HCT116 (cell line): ENCODE measurements at regions not wholly inside any gene's neighbourhood (a gene's known extent, or its start where the extent isn't known, plus 50 kb on each side); places are given as distances from the start of the nearest gene placed in this dataset.

ENCODE experiments used
- ATAC-seq: fragments of 200-7000 bp; cut with Tn5 transposase; 2 replicates; pipeline ENCODE4 v1.9.1; 2020; ENCODE audit warnings: mild to moderate bottlenecking, moderate library complexity
- BruUV-seq: library from RNA; stranded (reverse); fragments of 400-500 nt; replicated peaks from 2 replicates; lab custom pipeline; 2021; lab: Mats Ljungman, UMichigan
- CTCF ChIA-PET: fragments of 300-600 bp; sonication (Branson Sonifier 250); formaldehyde crosslinking; loops from one replicate; lab custom pipeline; 2021; ENCODE audit warnings: antibody characterized with exemption; lab: Charles Lee
- POLR2A ChIA-PET: fragments of 300-600, 350-600 bp; sonication (Branson Sonifier 250); formaldehyde crosslinking; loops from one replicate; lab custom pipeline; 2021; ENCODE audit warnings: antibody characterized with exemption; lab: Charles Lee
- RAD21 ChIA-PET, 2 experiments: fragments of 300-600 bp; sonication (Branson Sonifier 250); formaldehyde crosslinking; loops; one replicate each; lab custom pipeline; 2023; ENCODE audit warnings: low total read pairs in 2 of 2; ENCODE audit not compliant: uncharacterized antibody in 2 of 2, unreplicated experiment in 2 of 2, low non-redundant PET in 1 of 2; lab: Charles Lee
- DNase-seq: peaks from one replicate; pipeline ENCODE4 v3.0.0-alpha.2; 2010; ENCODE audit warnings: low read depth, low spot score
- H2AFZ ChIP-seq: fragments of 200-600 bp; shearing (Covaris generic), sonication (generic); 2 replicates; pipeline ENCODE4 v1.6.1; 2017; ENCODE audit warnings: low read depth, mixed run types, mixed read lengths, antibody characterized with exemption, low read length; ENCODE audit not compliant: poor library complexity, severe bottlenecking
- H3K27ac ChIP-seq: 2 replicates; pipeline ENCODE4 v1.5.1; 2012; ENCODE audit warnings: low read depth, low read length
- H3K27me3 ChIP-seq: fragments of 200-600 bp; sonication (generic); 2 replicates; pipeline ENCODE4 v1.6.1; 2016; ENCODE audit warnings: mixed run types, low read length, mixed read lengths; ENCODE audit not compliant: insufficient read depth
- H3K36me3 ChIP-seq, 2 experiments: fragments of 200-500 bp in 1 of 2; fragments of 200-600 bp in 1 of 2; sonication (Bioruptor generic) in 1 of 2; sonication (generic) in 1 of 2; 2 replicates each; pipeline versions ENCODE4 v1.5.1 to v1.6.1; 2014 to 2016; ENCODE audit warnings: low read length in 2 of 2, inconsistent platforms in 1 of 2, mixed read lengths in 1 of 2, mixed run types in 1 of 2; ENCODE audit not compliant: insufficient read depth in 2 of 2, control insufficient read depth in 1 of 2
- H3K4me1 ChIP-seq, 2 experiments: fragments of 200-600 bp in 1 of 2; sonication (generic) in 1 of 2; 2 replicates each; pipeline versions ENCODE4 v1.5.1 to v1.6.1; 2012 to 2017; ENCODE audit warnings: low read length in 2 of 2, inconsistent platforms in 1 of 2, mild to moderate bottlenecking in 1 of 2, mixed read lengths in 1 of 2, mixed run types in 1 of 2, moderate library complexity in 1 of 2; ENCODE audit not compliant: insufficient read depth in 2 of 2, control insufficient read depth in 1 of 2
- H3K4me2 ChIP-seq: fragments of 200-600 bp; sonication (generic); 2 replicates; pipeline ENCODE4 v1.6.1; 2017; ENCODE audit warnings: mixed run types, low read length, mixed read lengths
- H3K4me3 ChIP-seq, 2 experiments: fragments of 200-600 bp in 1 of 2; sonication (generic) in 1 of 2; replicated peaks in 1 of 2; 2 replicates each; pipeline ENCODE4 v1.5.1; 2011 to 2016; ENCODE audit warnings: low read length in 2 of 2, control low read depth in 1 of 2, low read depth in 1 of 2, mild to moderate bottlenecking in 1 of 2, mixed read lengths in 1 of 2, mixed run types in 1 of 2
- H3K79me2 ChIP-seq: fragments of 200-600 bp; sonication (generic); 2 replicates; pipeline ENCODE4 v1.6.1; 2017; ENCODE audit warnings: mild to moderate bottlenecking, mixed run types, low read length, moderate library complexity, mixed read lengths; ENCODE audit not compliant: insufficient read depth
- H3K9ac ChIP-seq: fragments of 200-600 bp; sonication (generic); 2 replicates; pipeline ENCODE4 v1.6.1; 2016; ENCODE audit warnings: low read length, mixed read lengths
- H3K9me2 ChIP-seq: fragments of 200-600 bp; sonication (generic), shearing (Covaris generic); 2 replicates; pipeline ENCODE4 v1.6.1; 2017; ENCODE audit warnings: mixed run types, mild to moderate bottlenecking, moderate library complexity; ENCODE audit not compliant: insufficient read depth
- H3K9me3 ChIP-seq, 2 experiments: fragments of 200-500 bp in 1 of 2; fragments of 200-600 bp in 1 of 2; sonication (Bioruptor generic) in 1 of 2; sonication (generic) in 1 of 2; 2 replicates each; pipeline ENCODE4 v1.6.1; 2014 to 2017; ENCODE audit warnings: low read length in 2 of 2, mixed read lengths in 2 of 2, inconsistent platforms in 1 of 2, low read depth in 1 of 2, mild to moderate bottlenecking in 1 of 2, mixed run types in 1 of 2, moderate library complexity in 1 of 2; ENCODE audit not compliant: control insufficient read depth in 1 of 2, insufficient read depth in 1 of 2
- H4K20me1 ChIP-seq: fragments of 200-600 bp; sonication (generic), shearing (Covaris generic); 2 replicates; pipeline ENCODE4 v1.6.1; 2017; ENCODE audit warnings: mixed run types, mild to moderate bottlenecking, moderate library complexity; ENCODE audit not compliant: insufficient read depth
- CEBPB ChIP-seq: IDR thresholded peaks from 2 replicates; pipeline ENCODE4 v1.6.1; 2012; ENCODE audit warnings: low read depth
- ELF1 ChIP-seq: IDR thresholded peaks from 2 replicates; pipeline ENCODE4 v1.6.1; 2012; ENCODE audit warnings: low read depth, borderline replicate concordance
- EZH2 ChIP-seq: fragments of 200-600 bp; sonication (generic); IDR thresholded peaks from 2 replicates; pipeline ENCODE4 v1.6.1; 2017; ENCODE audit warnings: antibody characterized with exemption, mixed run types
- EZH2phosphoT487 ChIP-seq: fragments of 200-600 bp; IDR thresholded peaks from 2 replicates; pipeline ENCODE4 v1.6.1; 2018; ENCODE audit warnings: antibody characterized with exemption, borderline replicate concordance
- FOSL1 ChIP-seq: IDR thresholded peaks from 2 replicates; pipeline ENCODE4 v1.6.1; 2012; ENCODE audit warnings: low read depth
- JUND ChIP-seq: IDR thresholded peaks from 2 replicates; pipeline ENCODE4 v1.6.1; 2012
- MAX ChIP-seq: IDR thresholded peaks from 2 replicates; pipeline ENCODE4 v1.6.1; 2012
- RAD21 ChIP-seq: IDR thresholded peaks from 2 replicates; pipeline ENCODE4 v1.6.1; 2012; ENCODE audit warnings: low read depth, mild to moderate bottlenecking
- REST ChIP-seq: IDR thresholded peaks from 2 replicates; pipeline ENCODE4 v1.6.1; 2012; ENCODE audit warnings: low read depth
- SP1 ChIP-seq: IDR thresholded peaks from 2 replicates; pipeline ENCODE4 v1.6.1; 2012; ENCODE audit warnings: low read depth
- TCF7L2 ChIP-seq: IDR thresholded peaks from 2 replicates; pipeline ENCODE4 v1.7.0; 2011; ENCODE audit warnings: borderline replicate concordance, inconsistent platforms; ENCODE audit not compliant: insufficient read depth, insufficient read length; ENCODE audit errors: extremely low read depth
- YY1 ChIP-seq: IDR thresholded peaks from 2 replicates; pipeline ENCODE4 v1.6.1; 2011; ENCODE audit warnings: low read length, low read depth, moderate library complexity, mild to moderate bottlenecking; ENCODE audit not compliant: insufficient replicate concordance; ENCODE audit errors: extremely low read depth
- ZBTB33 ChIP-seq: IDR thresholded peaks from 2 replicates; pipeline ENCODE4 v1.6.1; 2011; ENCODE audit warnings: mild to moderate bottlenecking, low read length, moderate library complexity; ENCODE audit not compliant: insufficient replicate concordance; ENCODE audit errors: extremely low read depth
- ZFX ChIP-seq: fragments of 450-650 bp; IDR thresholded peaks from 2 replicates; pipeline ENCODE4 v1.6.1; 2017
- ZNF274 ChIP-seq: fragments of 200-500 bp; sonication (Bioruptor generic); IDR thresholded peaks from 2 replicates; pipeline ENCODE4 v1.6.1; 2014; ENCODE audit warnings: mild to moderate bottlenecking, low read depth, low read length, inconsistent platforms
- intact Hi-C: fragments of 100-400 bp; cut with micrococcal nuclease; formaldehyde crosslinking; loops from 2 replicates; pipeline ENCODE4 v1.10.0; 2022

- ATAC-seq = no peak
- no TSS peak for BruUV-seq
- no peak overlapping the region for H3K9ac ChIP-seq
- DNase-seq = no peak
- no peak overlapping the region for H3K4me3 ChIP-seq
- ChIA-PET RAD21 (no interaction called here), POLR2A (no interaction called here), CTCF (no interaction called here)
- H3K9me3 ChIP-seq = no peaks in the 10 kb centered on the region
- no peak overlapping the region for H3K27ac ChIP-seq
- no peak for TF ChIP-seq RAD21
- no peak for TF ChIP-seq MAX
- no peak for TF ChIP-seq TCF7L2
- no peak for TF ChIP-seq CEBPB
- no peak for TF ChIP-seq SP1
- TF ChIP-seq EZH2 = no peak
- no peak for TF ChIP-seq ZFX
- no peaks in the 10 kb centered on the region for H4K20me1 ChIP-seq
- H3K4me1 ChIP-seq = no peaks in the 10 kb centered on the region
- H3K4me2 ChIP-seq = no peak overlapping the region
- no peaks in the 10 kb centered on the region for H3K79me2 ChIP-seq
- no peaks in the 10 kb centered on the region for H3K9me2 ChIP-seq
- no peaks in the 10 kb centered on the region for H3K36me3 ChIP-seq
- no peaks in the 10 kb centered on the region for H3K27me3 ChIP-seq
- intact Hi-C loops = no loop called here
- no peak overlapping the region for H2AFZ ChIP-seq
Measured at GRCh38 chr15:94734460-94734859, 503.1 kb downstream of the MCTP2 start.

GRCh38 chr15:94736236-94736635 lies 504.9 kb downstream of the MCTP2 start:
- Histone ChIP-seq H4K20me1 (no peaks in the 10 kb centered on the region), H3K36me3 (no peaks in the 10 kb centered on the region), H3K27me3 (no peaks in the 10 kb centered on the region), H3K4me1 (no peaks in the 10 kb centered on the region), H2AFZ (no peak overlapping the region), H3K4me2 (no peak overlapping the region), H3K27ac (no peak overlapping the region), H3K4me3 (no peak overlapping the region), H3K9me2 (no peaks in the 10 kb centered on the region), H3K79me2 (no peaks in the 10 kb centered on the region), H3K9me3 (no peaks in the 10 kb centered on the region), H3K9ac (no peak overlapping the region)
- intact Hi-C loops = no loop called here
- DNase-seq = no peak
- ChIA-PET RAD21 (no interaction called here), CTCF (no interaction called here), POLR2A (no interaction called here)
- no TSS peak for BruUV-seq
- no peak for ATAC-seq
- no peak for TF ChIP-seq FOSL1
- no peak for TF ChIP-seq ZBTB33
- no peak for TF ChIP-seq ZNF274
- no peak for TF ChIP-seq REST
- TF ChIP-seq YY1 = no peak
- no peak for TF ChIP-seq ELF1
- TF ChIP-seq JUND = no peak
- no peak for TF ChIP-seq TCF7L2
- TF ChIP-seq EZH2phosphoT487 = no peak
